Stomach (tissue), 4 donors: ENCODE measurements at regions not wholly inside any gene's neighbourhood (a gene's known extent, or its start where the extent isn't known, plus 50 kb on each side); places are given as distances from the start of the nearest gene placed in this dataset.

Experiments
- CTCF ChIP-seq, 7 experiments: fragments of 450-650 bp in 4 of 7; fragments of 200-600 bp in 3 of 7; sonication (generic) in 3 of 7; IDR thresholded peaks; one replicate each; pipeline ENCODE4 v1.5.1; 2016 to 2019; ENCODE audit warnings: antibody characterized with exemption in 7 of 7, control low read depth in 2 of 7, mild to moderate bottlenecking in 1 of 7
- EP300 ChIP-seq: sonication (generic); formaldehyde crosslinking; IDR thresholded peaks from one replicate; pipeline ENCODE4 v1.6.1; 2017; ENCODE audit warnings: antibody characterized with exemption
- POLR2A ChIP-seq, 4 donors: fragments of 450-650 bp; IDR thresholded peaks; one replicate each; pipeline ENCODE4 v1.6.1; 2016; ENCODE audit warnings: antibody characterized with exemption in 4 of 4, control low read depth in 2 of 4, mild to moderate bottlenecking in 1 of 4, moderate library complexity in 1 of 4
- POLR2AphosphoS5 ChIP-seq, 3 donors: sonication (generic); formaldehyde crosslinking; IDR thresholded peaks; one replicate each; pipeline ENCODE4 v1.6.1; 2016; ENCODE audit warnings: antibody characterized with exemption in 3 of 3

- TF ChIP-seq POLR2AphosphoS5 (IDR thresholded peaks at IDR 0.05): no peak
- no peak for TF ChIP-seq CTCF (IDR thresholded peaks at IDR 0.05)
- no peak for TF ChIP-seq POLR2A (IDR thresholded peaks at IDR 0.05)
- TF ChIP-seq EP300: no peak
Measured at GRCh38 chr10:124270530-124271327, 148.0 kb downstream of the OAT start.
